Astrocyte (in vitro differentiated cells and primary cell): ENCODE measurements at regions not wholly inside any gene's neighbourhood (a gene's known extent, or its start where the extent isn't known, plus 50 kb on each side); places are given as distances from the start of the nearest gene placed in this dataset.

ENCODE experiments used
- CTCF ChIP-seq: IDR thresholded peaks from 2 replicates; pipeline ENCODE4 v1.5.1; 2011; ENCODE audit warnings: low read depth, mild to moderate bottlenecking, inconsistent platforms, low read length, moderate library complexity; ENCODE audit not compliant: insufficient read depth
- EZH2 ChIP-seq: IDR thresholded peaks from 2 replicates; pipeline ENCODE4 v1.6.1; 2012; ENCODE audit warnings: mild to moderate bottlenecking, low read length, inconsistent platforms; ENCODE audit not compliant: insufficient read depth

- TF ChIP-seq CTCF (no peak), EZH2 (no peak)
Measured at GRCh38 chr15:87207990-87208580, 1048.5 kb downstream of the NTRK3 start.
